Activated CD8-positive, alpha-beta T cell treated with anti-CD3 and anti-CD28 coated beads for 36 hours (primary cell): ENCODE measurements at regions not wholly inside any gene's neighbourhood (a gene's known extent, or its start where the extent isn't known, plus 50 kb on each side); places are given as distances from the start of the nearest gene placed in this dataset.

Source experiments
- ATAC-seq: fragments of 200-7000 bp; cut with Tn5 transposase; one replicate; pipeline ENCODE4 v1.10.0; 2021; ENCODE audit warnings: mild to moderate bottlenecking, moderate library complexity
- CTCF ChIA-PET: fragments of 350-600 bp; sonication (Branson Sonifier 250); formaldehyde crosslinking; loops from one replicate; lab custom pipeline; 2021; ENCODE audit warnings: antibody characterized with exemption; lab: Charles Lee
- POLR2A ChIA-PET: fragments of 350-600 bp; sonication (Branson Sonifier 250); formaldehyde crosslinking; loops from one replicate; lab custom pipeline; 2021; ENCODE audit warnings: antibody characterized with exemption; lab: Charles Lee
- DNase-seq: peaks from one replicate; pipeline ENCODE4 v3.0.0-alpha.2; 2020
- H3K27ac Mint-ChIP-seq: one replicate; pipeline ENCODE4 v1.8.0; 2021; ENCODE audit warnings: mild to moderate bottlenecking, mixed read lengths
- H3K27me3 Mint-ChIP-seq: one replicate; pipeline ENCODE4 v1.8.0; 2021; ENCODE audit warnings: mixed read lengths
- H3K36me3 Mint-ChIP-seq: one replicate; pipeline ENCODE4 v1.8.0; 2021; ENCODE audit warnings: low read depth, mixed read lengths
- H3K4me1 Mint-ChIP-seq: one replicate; pipeline ENCODE4 v1.8.0; 2021; ENCODE audit warnings: low read depth, mixed read lengths
- H3K4me3 Mint-ChIP-seq: one replicate; pipeline ENCODE4 v1.8.0; 2021; ENCODE audit warnings: mild to moderate bottlenecking, moderate library complexity, mixed read lengths
- H3K9me3 Mint-ChIP-seq: one replicate; pipeline ENCODE4 v1.8.0; 2021; ENCODE audit warnings: mixed read lengths
- intact Hi-C: fragments of 100-400 bp; cut with micrococcal nuclease; formaldehyde crosslinking; loops from one replicate; pipeline ENCODE4 v1.10.0; 2022
- TF ChIP-seq, protein P1 (sequence below): fragments of 200-600 bp; IDR thresholded peaks from one replicate; pipeline ENCODE4 v1.8.0; 2022; ENCODE audit warnings: antibody characterized with exemption, mild to moderate bottlenecking

DNA sequence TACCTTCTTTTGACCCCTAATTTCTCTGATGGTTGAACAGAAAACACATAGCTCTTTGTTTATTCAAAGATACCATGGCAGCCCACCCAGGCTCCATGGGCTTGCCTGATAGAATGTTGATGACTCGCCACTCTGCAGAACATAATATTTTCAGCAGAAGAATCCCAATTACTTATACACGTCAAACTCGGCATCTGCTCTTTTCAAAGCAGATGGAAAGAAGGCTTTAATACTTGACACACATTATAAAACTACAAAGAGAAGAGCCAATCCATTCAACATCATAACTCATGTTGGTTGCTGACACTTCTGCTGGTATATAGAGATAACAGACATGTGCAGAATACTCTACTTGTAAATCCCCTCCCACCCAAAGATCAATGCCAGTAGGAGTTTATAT, 69.0 kb downstream of the FOXI2 start:
- H3K27me3 Mint-ChIP-seq, result no peaks in the 10 kb centered on the region
- intact Hi-C loops, result no loop called here
- ATAC-seq, result no peak
- ChIA-PET POLR2A (no interaction called here), CTCF (no interaction called here)
- no peaks in the 10 kb centered on the region for H3K4me1 Mint-ChIP-seq
- TF ChIP-seq, protein P1, sequence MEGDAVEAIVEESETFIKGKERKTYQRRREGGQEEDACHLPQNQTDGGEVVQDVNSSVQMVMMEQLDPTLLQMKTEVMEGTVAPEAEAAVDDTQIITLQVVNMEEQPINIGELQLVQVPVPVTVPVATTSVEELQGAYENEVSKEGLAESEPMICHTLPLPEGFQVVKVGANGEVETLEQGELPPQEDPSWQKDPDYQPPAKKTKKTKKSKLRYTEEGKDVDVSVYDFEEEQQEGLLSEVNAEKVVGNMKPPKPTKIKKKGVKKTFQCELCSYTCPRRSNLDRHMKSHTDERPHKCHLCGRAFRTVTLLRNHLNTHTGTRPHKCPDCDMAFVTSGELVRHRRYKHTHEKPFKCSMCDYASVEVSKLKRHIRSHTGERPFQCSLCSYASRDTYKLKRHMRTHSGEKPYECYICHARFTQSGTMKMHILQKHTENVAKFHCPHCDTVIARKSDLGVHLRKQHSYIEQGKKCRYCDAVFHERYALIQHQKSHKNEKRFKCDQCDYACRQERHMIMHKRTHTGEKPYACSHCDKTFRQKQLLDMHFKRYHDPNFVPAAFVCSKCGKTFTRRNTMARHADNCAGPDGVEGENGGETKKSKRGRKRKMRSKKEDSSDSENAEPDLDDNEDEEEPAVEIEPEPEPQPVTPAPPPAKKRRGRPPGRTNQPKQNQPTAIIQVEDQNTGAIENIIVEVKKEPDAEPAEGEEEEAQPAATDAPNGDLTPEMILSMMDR, result no peak
- H3K9me3 Mint-ChIP-seq, result no peaks in the 10 kb centered on the region
- no peak overlapping the region for H3K4me3 Mint-ChIP-seq
- no peak for DNase-seq
- H3K27ac Mint-ChIP-seq, result no peak overlapping the region
- H3K36me3 Mint-ChIP-seq, result no peaks in the 10 kb centered on the region

DNA sequence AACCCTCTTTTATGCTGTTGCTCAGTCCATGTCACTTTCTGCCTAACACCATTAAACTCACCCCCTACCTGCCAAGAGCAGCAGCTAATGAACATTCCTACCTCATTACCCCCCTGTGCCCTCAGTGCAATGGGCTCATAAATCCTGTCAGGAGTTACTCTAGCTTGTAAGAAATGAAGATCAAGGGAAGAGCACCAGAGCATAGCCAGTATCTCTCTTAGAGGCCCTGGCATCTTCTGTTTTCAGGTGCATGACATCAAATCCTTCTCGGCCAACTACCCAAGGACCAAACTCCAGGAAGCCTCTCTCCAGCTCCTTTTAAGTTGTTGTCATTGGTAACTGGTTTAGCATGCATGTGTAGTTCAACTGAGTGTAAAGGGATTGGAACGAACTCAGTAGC, 75.1 kb downstream of the FOXI2 start:
- Mint-ChIP-seq H3K36me3 (no peaks in the 10 kb centered on the region), H3K27me3 (peaks cover 4% of the 10 kb centered on the region), H3K4me1 (no peaks in the 10 kb centered on the region), H3K4me3 (no peak overlapping the region), H3K9me3 (no peaks in the 10 kb centered on the region), H3K27ac (no peak overlapping the region)
- TF ChIP-seq, protein P1, result no peak
- ATAC-seq (no peak), DNase-seq (no peak)
- ChIA-PET CTCF (interaction anchor here (1.1 to 1.2 kb wide), 2 partner anchors 30 to 42 kb away, joined by 3 read pairs; no protein-coding TSS in a partner anchor), POLR2A (no interaction called here)
- intact Hi-C loops, result no loop called here

GRCh38 chr10:127813290-127813689, 76.3 kb downstream of the FOXI2 start:
- Mint-ChIP-seq H3K27me3 (peaks cover 4% of the 10 kb centered on the region), H3K4me3 (no peak overlapping the region), H3K27ac (no peak overlapping the region), H3K4me1 (no peaks in the 10 kb centered on the region), H3K36me3 (no peaks in the 10 kb centered on the region), H3K9me3 (no peaks in the 10 kb centered on the region)
- CTCF ChIA-PET, result interaction anchor here (0.8 to 1.2 kb wide), 3 partner anchors 9 to 41 kb away, joined by 3 to 4 read pairs (median 3); no protein-coding TSS in a partner anchor
- intact Hi-C loops, result no loop called here
- TF ChIP-seq, protein P1, result no peak
- no peak for DNase-seq
- ATAC-seq, result no peak
- POLR2A ChIA-PET, result no interaction called here

- H3K9me3 Mint-ChIP-seq, result no peaks in the 10 kb centered on the region
- ATAC-seq (no peak), DNase-seq (no peak)
- ChIA-PET CTCF (no interaction called here), POLR2A (no interaction called here)
- H3K4me1 Mint-ChIP-seq, result no peaks in the 10 kb centered on the region
- peaks cover 4% of the 10 kb centered on the region for H3K27me3 Mint-ChIP-seq
- H3K36me3 Mint-ChIP-seq, result no peaks in the 10 kb centered on the region
- H3K27ac Mint-ChIP-seq, result no peak overlapping the region
- intact Hi-C loops, result no loop called here
- TF ChIP-seq, protein P1, result no peak
- no peak overlapping the region for H3K4me3 Mint-ChIP-seq
These were observed 77.6 kb downstream of the CLRN3 start for GRCh38 chr10:127815147-127815546.

GRCh38 chr10:127824826-127825225, 67.9 kb downstream of the CLRN3 start:
- no peak overlapping the region for H3K4me3 Mint-ChIP-seq
- H3K27ac Mint-ChIP-seq, result no peak overlapping the region
- no peaks in the 10 kb centered on the region for H3K27me3 Mint-ChIP-seq
- ChIA-PET POLR2A (no interaction called here), CTCF (interaction anchor here (1.2 kb wide), 1 partner anchor 29 kb away, joined by 3 read pairs; no protein-coding TSS in a partner anchor)
- TF ChIP-seq, protein P1, result no peak
- H3K36me3 Mint-ChIP-seq, result no peaks in the 10 kb centered on the region
- H3K4me1 Mint-ChIP-seq, result no peaks in the 10 kb centered on the region
- intact Hi-C loops, result no loop called here
- H3K9me3 Mint-ChIP-seq, result no peaks in the 10 kb centered on the region
- DNase-seq, result no peak
- ATAC-seq, result no peak
